Sciatic nerve (tissue), 2 donors: ENCODE measurements at regions not wholly inside any gene's neighbourhood (a gene's known extent, or its start where the extent isn't known, plus 50 kb on each side); places are given as distances from the start of the nearest gene placed in this dataset.

Experiments used
- ATAC-seq: fragments of 200-7000 bp; cut with Tn5 transposase; one replicate; pipeline ENCODE4 v1.9.1; 2020; ENCODE audit warnings: mild to moderate bottlenecking, moderate library complexity
- DNase-seq: peaks from one replicate; pipeline ENCODE4 v3.0.0-alpha.2; 2020; ENCODE audit warnings: low spot score
- intact Hi-C: fragments of 100-400 bp; cut with DNase I; formaldehyde crosslinking; loops from one replicate; pipeline ENCODE4 v1.14.2; 2022
- donor health status: DM: no; HTN: no; CAD: no.
- donor health status: DM: no; HTN: no; CAD: no.

DNA sequence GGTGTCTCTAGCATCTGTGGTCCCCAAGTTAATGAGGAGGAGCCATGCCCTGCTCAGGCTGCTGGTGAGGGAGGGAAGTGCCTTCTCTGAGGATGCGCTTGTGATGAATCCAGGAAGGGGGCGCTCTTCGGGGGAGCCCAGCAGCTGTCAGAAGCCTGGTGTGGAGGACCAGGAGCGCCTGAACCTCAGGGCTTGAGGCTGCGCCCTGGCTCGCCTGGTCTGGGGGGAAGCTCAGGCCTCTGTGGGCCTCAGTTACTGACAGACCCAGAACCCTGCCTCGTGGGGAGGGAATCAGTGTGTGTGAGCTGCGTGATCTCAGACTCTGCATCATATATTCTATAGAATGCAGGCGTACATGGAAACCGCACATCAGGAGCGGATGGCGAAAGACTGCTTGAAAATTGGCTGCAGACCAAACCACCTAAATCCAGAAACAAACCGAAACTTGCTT, 126.1 kb downstream of the SEC14L1 start:
- no peak for DNase-seq
- intact Hi-C loops: no loop called here
- ATAC-seq: no peak

GRCh38 chr17:77269696-77270681, 129.2 kb downstream of the SEC14L1 start:
- no peak for ATAC-seq
- intact Hi-C loops: no loop called here

GRCh38 chr17:77271411-77271810, 130.6 kb downstream of the SEC14L1 start:
- DNase-seq (no peak), ATAC-seq (no peak)
- intact Hi-C loops: no loop called here

More at GRCh38 chr17:77269696-77270681, 129.2 kb downstream of the SEC14L1 start:
- DNase-seq: no peak

GRCh38 chr17:77273397-77274085, 132.8 kb downstream of the SEC14L1 start:
- ATAC-seq (no peak), DNase-seq (no peak)
- intact Hi-C loops: no loop called here

DNA sequence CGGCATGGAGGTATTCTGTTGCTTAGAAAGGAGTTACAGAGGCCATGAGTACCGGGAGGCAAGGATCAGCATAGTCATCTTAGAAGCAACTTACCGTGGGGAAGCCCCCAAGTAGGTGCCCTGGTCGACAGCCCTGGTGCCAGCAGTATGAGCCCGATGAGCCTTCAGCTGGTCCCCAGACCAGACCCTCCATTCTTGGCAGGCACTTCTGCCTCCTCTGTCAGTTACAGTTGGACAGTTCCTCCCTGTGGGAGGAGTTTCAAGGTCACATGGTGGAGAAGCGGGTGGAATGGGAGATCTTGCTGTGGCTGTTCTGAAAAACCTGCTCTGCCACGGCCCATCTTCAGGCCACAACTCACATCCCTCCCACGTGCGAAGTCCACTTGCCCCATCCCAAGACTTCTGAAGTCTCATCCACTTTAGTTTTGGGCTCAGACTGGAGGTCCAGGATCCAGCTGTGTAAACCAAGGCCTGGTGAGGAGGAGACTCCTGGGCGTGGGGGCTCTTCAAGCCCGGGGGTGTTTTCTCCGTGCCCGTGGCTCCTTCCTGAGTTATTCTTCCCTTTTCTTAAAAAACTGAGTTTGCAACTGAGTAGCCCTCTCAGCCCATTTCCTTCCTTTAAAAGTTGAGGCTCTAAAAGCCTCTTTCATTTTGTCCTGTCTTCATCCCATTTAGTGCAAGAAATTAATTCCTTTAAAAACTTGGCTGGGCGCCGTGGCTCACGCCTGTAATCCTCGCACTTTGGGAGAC, 133.5 kb downstream of the SEC14L1 start:
- intact Hi-C loops: no loop called here
- ATAC-seq: no peak
- DNase-seq: no peak

DNA sequence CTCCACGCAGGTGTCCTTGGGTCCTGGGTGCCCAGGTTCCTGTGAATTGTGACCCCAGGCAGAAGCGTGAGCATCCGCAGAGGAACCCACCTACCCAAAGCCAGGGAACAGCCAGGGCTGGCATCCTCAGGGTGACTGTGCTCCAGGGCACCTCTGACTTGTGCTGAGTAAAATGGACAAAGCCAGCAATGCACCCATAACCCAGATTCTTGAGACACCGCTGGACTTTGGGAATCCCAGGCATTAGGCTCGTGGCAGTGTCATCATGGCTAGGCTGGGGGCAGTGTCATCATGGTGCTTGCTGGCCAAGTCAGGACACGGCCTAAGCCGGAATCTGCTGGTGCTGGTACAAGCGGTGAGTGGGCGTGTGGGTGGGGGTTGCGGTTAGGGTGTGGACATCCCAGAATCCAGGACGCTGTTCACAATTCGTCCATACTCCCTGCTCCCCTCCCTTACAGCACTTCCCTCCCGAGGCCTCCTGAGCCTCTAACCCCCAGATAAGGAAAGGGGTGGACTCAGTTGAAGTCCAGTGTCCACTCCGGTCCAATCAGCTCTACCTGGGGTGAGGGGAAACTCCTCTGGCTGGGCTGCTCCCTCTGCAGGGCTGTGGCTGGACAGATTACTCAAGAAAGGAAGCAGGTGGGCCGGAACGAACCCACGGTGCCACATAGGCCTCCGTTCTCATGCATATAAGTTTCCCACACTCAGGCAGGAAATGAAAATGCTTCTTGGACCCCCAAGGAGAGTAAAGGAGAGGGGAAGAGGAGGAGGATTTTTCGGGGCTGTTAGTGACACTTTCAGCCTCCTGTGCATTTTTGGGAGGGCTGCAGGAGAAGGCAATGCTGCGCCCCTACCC, 138.9 kb downstream of the SEC14L1 start:
- intact Hi-C loops: loop anchor here (5.0 kb wide), 1 partner anchor 1517 kb away; no protein-coding TSS in a partner anchor
- ATAC-seq (peak; percentile 8), DNase-seq (no peak)

- no peak for ATAC-seq
- intact Hi-C loops: loop anchor here (5.0 kb wide), 1 partner anchor 1518 kb away; no protein-coding TSS in a partner anchor
- DNase-seq: peak; percentile 72
Observed at GRCh38 chr17:77280304-77281121, 139.7 kb downstream of the SEC14L1 start.

DNA sequence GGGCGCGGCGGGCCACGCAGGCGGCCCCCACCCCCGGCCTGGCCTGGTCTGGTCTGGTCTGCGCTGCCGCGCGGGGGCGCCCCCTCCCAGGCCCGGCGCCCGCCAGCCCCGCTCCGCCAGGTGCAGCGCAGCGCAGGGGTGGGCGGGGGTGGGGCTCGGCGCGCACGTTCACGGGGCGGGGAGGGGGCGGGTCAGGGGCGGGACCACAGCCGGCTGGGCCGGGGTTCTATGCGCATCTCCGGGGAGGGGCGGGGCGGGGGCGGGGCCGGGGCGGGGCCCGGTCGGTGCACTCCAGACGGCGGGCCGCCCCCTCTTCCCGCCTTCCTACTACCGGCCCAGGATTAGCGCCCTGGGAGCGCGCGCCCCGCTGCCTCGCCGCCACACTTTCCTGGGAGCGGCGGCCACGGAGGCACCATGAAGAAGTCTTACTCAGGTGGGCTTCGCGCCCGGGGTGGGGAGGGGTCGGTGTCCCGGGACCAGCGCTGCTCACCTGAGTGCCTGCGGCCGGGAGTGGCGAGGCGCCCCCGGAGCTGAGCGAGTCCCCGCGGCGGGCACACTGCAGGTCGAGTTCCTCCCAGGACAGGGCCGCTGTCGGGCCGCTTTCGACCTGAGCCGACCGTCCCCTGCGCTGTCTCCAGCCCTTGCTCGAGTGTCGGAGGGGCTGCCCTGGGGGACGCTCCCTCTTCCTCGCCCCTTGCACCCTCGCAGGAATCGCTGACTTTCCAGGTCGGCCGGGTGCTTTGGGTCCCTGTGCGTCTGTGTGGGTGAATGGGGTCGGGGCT, 140.5 kb downstream of the SEC14L1 start:
- peak; percentile 34 for ATAC-seq

GRCh38 chr17:77281904-77282367, 141.2 kb downstream of the SEC14L1 start:
- no peak for DNase-seq
- ATAC-seq: peak; percentile 2
- intact Hi-C loops: loop anchor here (5.0 kb wide), 1 partner anchor 1520 kb away; no protein-coding TSS in a partner anchor

More for the DNA sequence above, 140.5 kb downstream of the SEC14L1 start:
- intact Hi-C loops: loop anchor here (5.0 kb wide), 1 partner anchor 1519 kb away; no protein-coding TSS in a partner anchor
- peak; percentile 69 for DNase-seq

GRCh38 chr17:77282524-77283515, 142.1 kb downstream of the SEC14L1 start:
- intact Hi-C loops: loop anchor here (5.0 kb wide), 1 partner anchor 1521 kb away; no protein-coding TSS in a partner anchor
- no peak for DNase-seq
- ATAC-seq: no peak

DNA sequence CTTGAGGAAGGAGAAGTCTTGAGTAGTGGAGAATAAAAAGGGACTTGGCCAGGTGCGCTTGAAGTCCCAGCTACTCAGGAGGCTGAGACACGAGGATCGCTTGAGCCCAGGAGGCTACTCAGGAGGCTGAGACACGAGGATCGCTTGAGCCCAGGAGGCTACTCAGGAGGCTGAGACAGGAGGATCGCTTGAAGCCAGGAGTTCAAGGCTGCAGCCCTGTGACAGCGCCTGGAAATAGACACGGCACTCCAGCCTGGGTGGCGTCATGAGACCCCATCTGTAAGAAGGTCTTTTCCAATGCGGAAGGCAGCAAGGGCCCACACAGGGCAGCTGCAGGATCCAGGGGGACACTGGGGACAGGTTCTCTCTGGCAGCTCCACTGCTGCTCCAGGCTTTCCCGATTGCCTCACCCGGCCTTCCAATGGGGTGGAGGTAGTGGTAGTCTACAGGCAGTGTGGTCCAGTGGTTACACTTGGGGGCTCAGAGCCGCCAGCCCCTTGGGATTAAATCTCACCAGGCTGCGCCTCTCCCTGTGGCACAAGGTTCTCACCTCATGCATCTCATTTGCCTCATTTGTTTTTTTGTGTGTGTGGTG, 143.4 kb downstream of the SEC14L1 start:
- no peak for ATAC-seq
- intact Hi-C loops: loop anchor here (5.0 kb wide), 1 partner anchor 1522 kb away; no protein-coding TSS in a partner anchor

GRCh38 chr17:77285594-77286390, 145.0 kb downstream of the SEC14L1 start:
- intact Hi-C loops: no loop called here

More for the DNA sequence above, 143.4 kb downstream of the SEC14L1 start:
- DNase-seq: no peak

DNA sequence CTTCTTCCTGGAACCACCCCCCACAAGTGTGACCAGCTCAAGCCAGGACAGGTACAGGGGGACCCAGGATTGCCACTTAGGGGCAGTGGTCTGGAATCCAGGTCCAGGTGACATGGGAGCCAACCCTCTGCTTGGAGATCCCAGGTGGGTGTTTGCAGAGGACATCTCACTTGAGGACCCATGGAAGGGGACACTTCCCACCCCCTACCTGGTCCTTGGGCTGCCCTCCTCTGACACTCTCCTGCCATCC, 145.5 kb downstream of the SEC14L1 start:
- intact Hi-C loops: no loop called here

More at GRCh38 chr17:77285594-77286390, 145.0 kb downstream of the SEC14L1 start:
- DNase-seq (peak; percentile 77), ATAC-seq (peak; percentile 29)

More for the DNA sequence above, 145.5 kb downstream of the SEC14L1 start:
- no peak for DNase-seq
- no peak for ATAC-seq
